Caki2 (cell line): ENCODE measurements at regions not wholly inside any gene's neighbourhood (a gene's known extent, or its start where the extent isn't known, plus 50 kb on each side); places are given as distances from the start of the nearest gene placed in this dataset.

Experiments
- DNase-seq: peaks from one replicate; pipeline ENCODE4 v3.0.0-alpha.2; 2015; ENCODE audit warnings: low read depth
- in situ Hi-C: cut with HindIII; loops from 2 replicates; pipeline ENCODE4 v1.10.0; 2016; ENCODE audit warnings: low sequenced_read_pairs, low pct_unique_long_range_greater_than_20kb, mixed read lengths

DNA sequence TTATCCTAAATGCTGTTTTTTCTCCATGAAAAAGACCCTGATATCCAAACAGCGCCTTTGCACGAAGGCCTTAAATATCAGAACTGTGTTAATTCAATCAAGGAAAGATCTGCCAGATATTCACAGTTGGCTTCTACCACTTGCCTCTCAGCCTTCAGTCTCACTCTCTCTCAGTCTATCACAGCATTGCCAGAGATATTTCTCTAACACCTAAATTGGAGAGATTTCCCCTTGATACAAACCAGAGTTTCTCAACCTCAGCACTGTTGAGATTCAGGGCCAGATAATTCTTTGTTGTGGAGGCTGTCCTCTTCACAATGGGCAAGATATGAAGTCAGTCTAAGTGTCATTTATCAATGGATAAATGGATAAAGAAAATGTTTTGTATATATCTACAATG is 454.1 kb upstream of the MAF start:
- DNase-seq, result no peak
- in situ Hi-C loops, result no loop called here

DNA sequence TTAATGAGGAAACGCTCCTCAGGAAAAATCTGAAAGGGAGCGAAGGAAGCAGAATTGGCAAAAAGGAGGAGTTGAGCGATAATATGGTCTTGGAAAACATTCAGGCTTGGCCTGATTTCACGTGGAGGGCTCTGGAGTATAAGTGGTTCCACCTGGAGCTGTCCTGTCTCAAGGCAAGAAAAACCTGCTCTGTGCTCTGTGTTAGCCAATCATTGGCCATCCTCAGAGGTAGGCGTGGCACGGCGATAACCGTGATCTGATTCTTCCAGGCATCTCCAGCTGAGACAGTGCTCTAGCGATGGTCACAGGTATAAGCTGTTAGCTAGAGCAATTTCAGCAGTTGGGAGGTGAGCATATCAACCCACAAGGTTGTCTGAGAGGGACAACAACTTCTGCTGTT is 450.5 kb upstream of the MAF start:
- in situ Hi-C loops, result no loop called here
- no peak for DNase-seq

- no peak for DNase-seq
- in situ Hi-C loops, result no loop called here
Measured at GRCh38 chr16:80048250-80048649, 447.7 kb upstream of the MAF start.

DNA sequence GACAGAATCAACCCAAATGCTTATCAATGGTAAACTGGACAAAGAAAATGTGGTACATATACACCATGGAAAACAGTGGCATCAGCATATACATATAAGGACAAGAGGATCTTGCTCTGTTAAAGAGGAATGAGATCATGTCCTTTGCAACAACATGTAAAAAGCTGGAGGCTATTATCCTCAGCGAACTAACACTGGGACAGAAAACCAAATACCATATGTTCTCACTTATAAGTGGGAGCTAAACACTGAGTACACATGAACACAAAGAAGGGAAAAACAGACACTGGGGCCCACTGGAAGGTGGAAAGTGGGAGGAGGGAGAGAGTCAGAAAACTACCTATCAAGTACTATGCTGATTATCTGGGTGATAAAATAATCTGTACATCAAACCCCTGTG is 447.3 kb upstream of the MAF start:
- DNase-seq, result no peak
- in situ Hi-C loops, result no loop called here

GRCh38 chr16:80046848-80047247 is 446.3 kb upstream of the MAF start:
- no peak for DNase-seq
- in situ Hi-C loops, result no loop called here

DNA sequence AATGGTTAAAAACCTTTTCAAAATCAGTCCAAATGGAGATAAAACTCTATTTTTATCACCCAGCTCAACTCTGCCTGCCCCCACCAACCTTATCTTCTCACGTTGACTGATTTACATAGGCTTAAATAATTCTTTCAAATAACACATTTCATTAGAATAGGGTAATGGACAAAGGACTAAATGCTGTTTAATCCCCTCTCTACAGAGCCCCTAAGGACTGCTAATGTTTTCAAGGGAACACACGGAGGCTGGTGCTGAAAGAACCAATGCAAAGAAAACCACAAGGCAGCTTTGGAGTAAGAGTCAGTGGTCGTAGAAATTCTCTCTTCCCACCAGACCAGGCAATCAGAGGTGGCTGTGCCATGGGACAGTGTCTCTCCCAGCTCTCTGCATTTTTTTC is 445.7 kb upstream of the MAF start:
- DNase-seq, result no peak
- in situ Hi-C loops, result no loop called here

- DNase-seq, result no peak
- in situ Hi-C loops, result no loop called here
Measured at GRCh38 chr16:80045861-80046260, 445.3 kb upstream of the MAF start.

DNA sequence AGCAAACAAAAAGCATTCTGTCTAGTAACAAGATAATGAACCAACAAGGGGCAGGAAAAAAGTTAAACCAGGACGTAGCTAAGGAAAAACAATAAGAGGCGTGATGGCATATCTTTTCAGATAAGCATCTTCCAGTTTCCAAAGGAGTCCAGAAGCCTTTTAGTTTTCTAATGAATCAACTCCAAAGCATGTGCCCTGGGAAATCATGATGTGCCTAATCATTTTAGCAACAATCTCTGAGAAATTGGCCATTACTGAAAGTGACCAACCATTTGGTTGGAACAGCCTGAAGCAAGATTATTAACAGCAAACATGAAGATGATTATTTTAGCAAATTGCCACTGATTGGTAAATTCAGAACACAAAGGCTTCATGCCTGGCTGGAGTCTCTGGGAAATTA is 440.9 kb upstream of the MAF start:
- in situ Hi-C loops, result no loop called here
- no peak for DNase-seq

DNA sequence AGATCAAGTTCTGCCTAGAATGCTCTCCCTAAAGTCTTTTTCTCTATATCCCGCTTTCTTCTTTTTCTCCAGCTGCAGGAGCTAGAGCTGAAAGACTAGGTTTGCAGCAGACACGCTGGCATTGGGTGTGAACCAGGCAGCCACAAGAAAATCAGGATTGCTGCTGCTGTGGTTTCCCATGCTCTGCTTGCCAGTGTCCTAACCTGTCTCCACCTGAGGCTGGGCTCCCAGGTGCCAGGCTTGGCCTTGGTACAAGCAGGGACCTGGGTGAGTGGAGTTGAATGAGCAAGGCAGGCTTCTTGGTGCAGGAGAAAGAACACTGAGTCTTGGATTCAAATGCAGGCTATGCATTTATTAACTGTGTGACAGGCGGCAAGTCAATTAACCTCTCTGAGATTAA is 440.3 kb upstream of the MAF start:
- in situ Hi-C loops, result no loop called here

GRCh38 chr16:80040413-80040812 is 439.9 kb upstream of the MAF start:
- no peak for DNase-seq
- in situ Hi-C loops, result no loop called here

More for the DNA sequence above, 440.3 kb upstream of the MAF start:
- no peak for DNase-seq

DNA sequence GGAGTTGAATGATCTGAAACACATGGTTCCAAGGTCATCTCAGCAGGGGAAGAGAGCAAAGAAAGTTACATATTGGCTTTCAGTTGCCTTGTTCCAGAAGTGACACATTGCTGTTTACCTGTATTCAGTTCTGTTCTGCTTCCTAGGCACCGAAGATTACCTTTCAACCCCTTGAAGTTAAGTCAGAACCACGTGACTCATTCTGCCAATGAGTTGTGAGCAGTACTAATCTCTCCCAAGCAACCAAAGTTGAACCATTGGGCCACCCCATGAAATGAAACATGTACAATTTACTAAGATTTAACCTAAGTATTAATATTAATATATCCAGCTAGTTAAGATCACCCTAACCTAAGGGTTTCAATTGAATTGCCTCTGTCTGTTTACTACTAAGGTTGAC is 439.2 kb upstream of the MAF start:
- DNase-seq, result no peak
- in situ Hi-C loops, result no loop called here

DNA sequence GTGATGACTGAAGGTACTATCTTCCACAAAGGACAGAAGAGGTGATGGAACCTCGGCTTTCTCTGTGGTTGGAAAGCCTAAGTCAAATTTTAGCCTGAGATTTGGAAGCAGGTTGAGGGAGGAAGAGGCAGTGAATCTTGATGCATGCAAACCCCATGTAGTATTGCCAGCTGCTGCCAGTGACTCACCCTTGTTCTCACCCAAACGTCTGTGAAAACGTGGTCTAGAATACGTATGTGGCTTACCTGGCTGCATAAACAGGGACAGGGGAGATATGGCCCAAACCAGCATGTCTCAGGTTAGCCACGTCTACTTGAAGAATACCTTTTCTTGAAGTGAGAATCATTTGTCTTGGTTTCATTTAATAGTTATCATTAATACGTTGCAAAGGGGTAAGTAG is 438.0 kb upstream of the MAF start:
- in situ Hi-C loops, result no loop called here
- DNase-seq, result no peak

GRCh38 chr16:80034948-80035663 is 434.6 kb upstream of the MAF start:
- DNase-seq, result peak; percentile 54

DNA sequence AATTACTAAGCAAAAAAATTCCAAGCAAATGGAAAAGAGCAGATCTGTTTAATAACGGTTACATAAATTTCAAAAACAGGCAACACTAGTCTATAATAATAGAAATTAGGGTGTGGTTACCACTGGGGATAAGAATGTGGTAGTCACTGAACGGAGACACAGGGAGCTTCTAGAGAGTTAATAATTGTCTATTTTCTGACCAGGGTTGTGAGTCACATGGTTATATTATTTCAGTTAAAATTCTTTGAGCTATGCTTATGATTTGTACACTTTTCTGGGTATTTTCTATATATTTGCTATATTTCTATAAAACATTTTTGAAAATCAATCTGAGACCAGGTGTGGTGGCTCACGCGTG is 433.9 kb upstream of the MAF start:
- in situ Hi-C loops, result no loop called here
- peak; percentile 52 for DNase-seq

More at GRCh38 chr16:80034948-80035663, 434.6 kb upstream of the MAF start:
- in situ Hi-C loops, result no loop called here

GRCh38 chr16:80033783-80034468 is 433.4 kb upstream of the MAF start:
- peak; percentile 47 for DNase-seq
- in situ Hi-C loops, result no loop called here

DNA sequence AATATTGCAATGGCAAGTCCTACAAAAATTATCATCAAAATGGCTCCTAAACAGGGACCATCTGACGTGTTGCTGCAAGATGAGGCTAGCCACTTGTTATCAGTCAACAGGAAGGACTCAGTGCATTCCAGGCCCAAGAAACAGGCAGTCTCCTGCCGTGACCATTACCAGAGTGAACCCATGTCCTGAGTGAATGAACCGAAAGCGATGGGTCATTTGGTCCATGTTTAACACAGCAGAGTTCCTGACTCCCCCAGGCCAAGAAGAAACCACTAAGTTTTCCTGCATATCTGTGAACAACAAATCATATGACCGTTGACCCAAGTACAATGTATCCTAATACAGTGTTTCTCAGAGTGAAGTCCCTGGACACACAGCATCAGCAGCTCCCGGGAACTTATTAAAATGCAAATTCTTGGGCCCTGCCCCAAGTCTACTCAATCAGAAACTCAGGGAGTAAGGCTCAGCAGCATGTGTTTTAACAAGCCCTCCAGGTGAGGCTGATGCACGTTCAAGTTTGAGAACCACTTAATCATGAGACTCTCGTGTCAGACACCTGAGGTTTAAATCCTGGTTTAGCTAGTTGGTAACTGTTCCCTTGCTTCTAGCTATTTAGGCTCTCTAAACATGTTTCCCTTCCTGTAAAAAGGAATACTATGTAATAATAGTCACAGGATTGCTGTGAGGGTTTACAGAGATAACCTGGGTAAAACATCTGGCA is 429.4 kb upstream of the MAF start:
- no peak for DNase-seq
- in situ Hi-C loops, result no loop called here

GRCh38 chr16:80029381-80029630 is 428.8 kb upstream of the MAF start:
- no peak for DNase-seq
- in situ Hi-C loops, result no loop called here

GRCh38 chr16:80028581-80029380 is 428.2 kb upstream of the MAF start:
- in situ Hi-C loops, result no loop called here
- no peak for DNase-seq
